ENCODE measurements at regions not wholly inside any gene's neighbourhood (a gene's known extent, or its start where the extent isn't known, plus 50 kb on each side); places are given as distances from the start of the nearest gene placed in this dataset.
"Not testable (repeated sequence)": the region's sequence is repeated elsewhere in the genome, so short reads cannot be mapped to it uniquely, and the experiment has no call there.

GRCh38 chr15:70587012-70587634 lies 176.2 kb downstream of the UACA start:
- WGBS, 2 experiments (ENCODE audit: insufficient coverage in 2 of 2): 99% methylated on average over 23 to 28 of the region's 40 CpGs
- not testable (repeated sequence) for H3K4me1 ChIP-seq (ENCODE audit: control insufficient read depth, insufficient read depth, low read length, poor library complexity, severe bottlenecking)

DNA sequence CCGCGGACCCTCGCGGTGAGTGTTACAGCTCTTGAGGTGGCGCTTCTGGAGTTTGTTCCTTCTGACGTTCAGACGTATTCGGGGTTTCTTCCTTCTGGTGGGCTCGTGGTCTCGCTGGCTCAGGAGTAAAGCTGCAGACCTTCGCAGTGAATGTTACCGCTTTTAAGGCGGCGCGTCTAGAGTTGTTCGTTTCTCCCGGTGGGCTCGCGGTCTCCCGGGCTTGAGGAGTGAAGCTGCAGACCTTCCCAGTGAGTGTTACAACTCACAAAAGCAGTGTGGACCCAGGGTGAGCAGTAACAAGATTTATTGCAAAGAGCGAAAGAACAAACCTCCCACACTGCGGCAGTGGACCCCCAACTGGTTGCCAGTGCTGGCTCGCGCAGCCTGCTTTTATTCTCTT lies 177.1 kb downstream of the UACA start:
- H3K36me3 ChIP-seq (ENCODE audit: control insufficient read depth, insufficient read depth, low read length): no peaks in the 10 kb centered on the region
- no peak overlapping the region for H3K4me3 ChIP-seq (ENCODE audit: extremely low read depth, insufficient read depth, low read length, poor library complexity, severe bottlenecking)
- H3K4me1 ChIP-seq (ENCODE audit: control insufficient read depth, insufficient read depth, low read length, poor library complexity, severe bottlenecking): peaks cover 6% of the 10 kb centered on the region
- no peaks in the 10 kb centered on the region for H3K9me3 ChIP-seq (ENCODE audit: control insufficient read depth, low read length)
- WGBS, 2 experiments (ENCODE audit: insufficient coverage in 2 of 2): 96 to 98% methylated on average over 18 to 20 of the region's 24 CpGs
- no peak overlapping the region for H3K27ac ChIP-seq (ENCODE audit: low read depth, low read length, severe bottlenecking)

More at GRCh38 chr15:70587012-70587634, 176.2 kb downstream of the UACA start:
- H3K27ac ChIP-seq (ENCODE audit: low read depth, low read length, severe bottlenecking); H3K36me3 ChIP-seq (ENCODE audit: control insufficient read depth, insufficient read depth, low read length); H3K4me3 ChIP-seq (ENCODE audit: extremely low read depth, insufficient read depth, low read length, poor library complexity, severe bottlenecking); H3K9me3 ChIP-seq (ENCODE audit: control insufficient read depth, low read length): not testable (repeated sequence)

DNA sequence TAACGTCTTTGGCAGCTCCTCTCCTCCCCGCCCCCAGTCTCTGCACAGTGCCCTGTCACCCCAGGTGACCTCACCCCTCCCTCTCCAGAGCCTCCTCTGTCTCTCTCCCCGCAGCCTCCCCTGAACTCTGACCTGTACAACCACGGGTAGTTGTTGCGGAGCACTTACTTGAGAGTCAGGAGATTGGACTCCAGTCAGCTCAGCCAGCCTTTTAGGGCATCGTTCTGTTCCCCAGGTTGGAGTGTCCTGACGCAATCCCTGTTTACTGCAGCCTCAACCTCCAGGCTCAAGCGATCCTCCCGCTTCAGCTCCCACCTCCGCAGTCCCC lies 177.7 kb downstream of the UACA start:
- no peaks in the 10 kb centered on the region for H3K9me3 ChIP-seq (ENCODE audit: control insufficient read depth, low read length)
- WGBS, 2 experiments (ENCODE audit: insufficient coverage in 2 of 2): 74 to 83% methylated on average over 7 to 8 of the region's 10 CpGs
- H3K4me3 ChIP-seq (ENCODE audit: extremely low read depth, insufficient read depth, low read length, poor library complexity, severe bottlenecking): no peak overlapping the region
- no peak overlapping the region for H3K27ac ChIP-seq (ENCODE audit: low read depth, low read length, severe bottlenecking)
- H3K4me1 ChIP-seq (ENCODE audit: control insufficient read depth, insufficient read depth, low read length, poor library complexity, severe bottlenecking): peaks cover 6% of the 10 kb centered on the region
- H3K36me3 ChIP-seq (ENCODE audit: control insufficient read depth, insufficient read depth, low read length): no peaks in the 10 kb centered on the region

GRCh38 chr15:70584838-70585706 lies 178.3 kb downstream of the UACA start:
- H3K36me3 ChIP-seq (ENCODE audit: control insufficient read depth, insufficient read depth, low read length): no peaks in the 10 kb centered on the region
- no peaks in the 10 kb centered on the region for H3K9me3 ChIP-seq (ENCODE audit: control insufficient read depth, low read length)
- WGBS, 2 experiments (ENCODE audit: insufficient coverage in 2 of 2): 5 to 10% methylated on average over 44 to 54 of the region's 64 CpGs
- no peak overlapping the region for H3K27ac ChIP-seq (ENCODE audit: low read depth, low read length, severe bottlenecking)
- H3K4me1 ChIP-seq (ENCODE audit: control insufficient read depth, insufficient read depth, low read length, poor library complexity, severe bottlenecking): peaks cover 10% of the 10 kb centered on the region
- peak overlapping the region; percentile 16 for H3K4me3 ChIP-seq (ENCODE audit: extremely low read depth, insufficient read depth, low read length, poor library complexity, severe bottlenecking)

DNA sequence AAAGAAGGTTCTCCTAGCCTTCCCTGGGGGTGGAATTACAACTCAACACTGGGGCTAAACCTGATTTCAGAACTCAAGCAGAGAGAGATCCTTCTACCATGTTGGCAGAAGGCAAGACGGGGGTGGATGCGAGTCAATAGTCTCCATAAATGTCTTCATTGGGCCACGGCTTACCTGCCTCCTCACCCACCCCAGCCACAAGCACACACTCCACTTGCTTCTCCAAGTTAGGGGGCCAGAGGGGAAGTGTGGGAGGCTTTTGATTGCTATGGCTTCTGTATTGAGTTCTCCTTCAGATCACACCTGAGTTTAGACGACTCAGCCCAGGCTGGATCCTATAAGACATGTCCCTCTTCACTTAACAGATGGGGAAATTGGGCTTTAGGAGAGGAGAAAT lies 178.9 kb downstream of the UACA start:
- Histone ChIP-seq H3K4me1 (ENCODE audit: control insufficient read depth, insufficient read depth, low read length, poor library complexity, severe bottlenecking) (peaks cover 10% of the 10 kb centered on the region), H3K9me3 (ENCODE audit: control insufficient read depth, low read length) (no peaks in the 10 kb centered on the region), H3K36me3 (ENCODE audit: control insufficient read depth, insufficient read depth, low read length) (no peaks in the 10 kb centered on the region), H3K27ac (ENCODE audit: low read depth, low read length, severe bottlenecking) (no peak overlapping the region), H3K4me3 (ENCODE audit: extremely low read depth, insufficient read depth, low read length, poor library complexity, severe bottlenecking) (no peak overlapping the region)
- WGBS, 2 experiments (ENCODE audit: insufficient coverage in 2 of 2): 90 to 100% methylated on average over 1 to 3 of the region's 4 CpGs

- Histone ChIP-seq H3K27ac (ENCODE audit: low read depth, low read length, severe bottlenecking) (no peak overlapping the region), H3K4me3 (ENCODE audit: extremely low read depth, insufficient read depth, low read length, poor library complexity, severe bottlenecking) (no peak overlapping the region), H3K36me3 (ENCODE audit: control insufficient read depth, insufficient read depth, low read length) (no peaks in the 10 kb centered on the region), H3K4me1 (ENCODE audit: control insufficient read depth, insufficient read depth, low read length, poor library complexity, severe bottlenecking) (peaks cover 10% of the 10 kb centered on the region), H3K9me3 (ENCODE audit: control insufficient read depth, low read length) (no peaks in the 10 kb centered on the region)
- 87 to 92% methylated on average over 3 of the region's 4 CpGs for WGBS, 2 experiments (ENCODE audit: insufficient coverage in 2 of 2)
Measured at GRCh38 chr15:70583006-70583405, 180.4 kb downstream of the UACA start.

- 77 to 100% methylated on average over 3 of the region's 5 CpGs for WGBS, 2 experiments (ENCODE audit: insufficient coverage in 2 of 2)
- no peaks in the 10 kb centered on the region for H3K36me3 ChIP-seq (ENCODE audit: control insufficient read depth, insufficient read depth, low read length)
- H3K4me3 ChIP-seq (ENCODE audit: extremely low read depth, insufficient read depth, low read length, poor library complexity, severe bottlenecking): no peak overlapping the region
- no peaks in the 10 kb centered on the region for H3K9me3 ChIP-seq (ENCODE audit: control insufficient read depth, low read length)
- H3K4me1 ChIP-seq (ENCODE audit: control insufficient read depth, insufficient read depth, low read length, poor library complexity, severe bottlenecking): peaks cover 10% of the 10 kb centered on the region
- H3K27ac ChIP-seq (ENCODE audit: low read depth, low read length, severe bottlenecking): no peak overlapping the region
Measured at GRCh38 chr15:70582143-70582945, 181.0 kb downstream of the UACA start.

GRCh38 chr15:70580958-70581357 lies 182.4 kb downstream of the UACA start:
- no peaks in the 10 kb centered on the region for H3K9me3 ChIP-seq (ENCODE audit: control insufficient read depth, low read length)
- WGBS, 2 experiments (ENCODE audit: insufficient coverage in 2 of 2): 100% methylated on average over 3 of the region's 6 CpGs
- peaks cover 10% of the 10 kb centered on the region for H3K4me1 ChIP-seq (ENCODE audit: control insufficient read depth, insufficient read depth, low read length, poor library complexity, severe bottlenecking)
- no peak overlapping the region for H3K4me3 ChIP-seq (ENCODE audit: extremely low read depth, insufficient read depth, low read length, poor library complexity, severe bottlenecking)
- no peaks in the 10 kb centered on the region for H3K36me3 ChIP-seq (ENCODE audit: control insufficient read depth, insufficient read depth, low read length)
- no peak overlapping the region for H3K27ac ChIP-seq (ENCODE audit: low read depth, low read length, severe bottlenecking)

GRCh38 chr15:70580286-70580685 lies 183.1 kb downstream of the UACA start:
- WGBS, 2 experiments (ENCODE audit: insufficient coverage in 2 of 2): 76 to 81% methylated on average over 7 to 10 of the region's 10 CpGs
- Histone ChIP-seq H3K27ac (ENCODE audit: low read depth, low read length, severe bottlenecking) (no peak overlapping the region), H3K4me1 (ENCODE audit: control insufficient read depth, insufficient read depth, low read length, poor library complexity, severe bottlenecking) (peaks cover 10% of the 10 kb centered on the region)

DNA sequence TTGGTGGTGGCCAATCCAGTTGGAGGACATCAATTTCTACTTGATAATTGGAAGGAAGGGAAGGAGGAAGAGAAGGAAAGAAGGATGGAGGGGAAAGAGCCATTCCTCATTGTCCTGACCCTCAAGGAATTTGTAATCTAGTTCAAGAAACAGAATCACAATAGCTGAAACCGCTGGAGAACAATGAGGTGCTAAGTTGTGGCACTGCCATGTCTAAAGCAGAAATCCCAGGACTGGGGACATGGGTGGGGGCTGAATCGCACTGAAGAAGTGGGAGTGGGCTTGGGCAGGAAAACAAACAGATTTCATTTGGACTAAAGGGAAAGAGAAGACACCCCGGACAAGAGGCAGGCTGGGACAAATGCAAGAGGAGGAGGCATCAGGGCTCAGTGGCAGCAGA lies 183.6 kb downstream of the UACA start:
- 43 to 63% methylated on average over 3 of the region's 3 CpGs for WGBS, 2 experiments (ENCODE audit: insufficient coverage in 2 of 2)
- Histone ChIP-seq H3K27ac (ENCODE audit: low read depth, low read length, severe bottlenecking) (no peak overlapping the region), H3K9me3 (ENCODE audit: control insufficient read depth, low read length) (no peaks in the 10 kb centered on the region), H3K4me3 (ENCODE audit: extremely low read depth, insufficient read depth, low read length, poor library complexity, severe bottlenecking) (no peak overlapping the region), H3K4me1 (ENCODE audit: control insufficient read depth, insufficient read depth, low read length, poor library complexity, severe bottlenecking) (peaks cover 8% of the 10 kb centered on the region), H3K36me3 (ENCODE audit: control insufficient read depth, insufficient read depth, low read length) (no peaks in the 10 kb centered on the region)

More at GRCh38 chr15:70580286-70580685, 183.1 kb downstream of the UACA start:
- Histone ChIP-seq H3K36me3 (ENCODE audit: control insufficient read depth, insufficient read depth, low read length) (no peaks in the 10 kb centered on the region), H3K9me3 (ENCODE audit: control insufficient read depth, low read length) (no peaks in the 10 kb centered on the region), H3K4me3 (ENCODE audit: extremely low read depth, insufficient read depth, low read length, poor library complexity, severe bottlenecking) (no peak overlapping the region)

Data from mesodermal cell (in vitro differentiated cells).